ENCODE measurements at regions not wholly inside any gene's neighbourhood (a gene's known extent, or its start where the extent isn't known, plus 50 kb on each side); places are given as distances from the start of the nearest gene placed in this dataset.
"Not testable (repeated sequence)": the region's sequence is repeated elsewhere in the genome, so short reads cannot be mapped to it uniquely, and the experiment has no call there.

- no peak overlapping the region for H3K4me3 ChIP-seq
- no peaks in the 10 kb centered on the region for H3K9me3 ChIP-seq
- H3K4me1 ChIP-seq: no peaks in the 10 kb centered on the region
- H3K27me3 ChIP-seq: no peaks in the 10 kb centered on the region
- no peak overlapping the region for H3K27ac ChIP-seq
- TF ChIP-seq POLR2A (IDR thresholded peaks at IDR 0.05) (no peak), CTCF (IDR thresholded peaks at IDR 0.05) (no peak)
- intact Hi-C loops (cut with DNase I; ENCODE audit: low total_unique reads): no loop called here
- 58 to 63% methylated on average over 10 of the region's 10 CpGs for WGBS, 2 donors
- no peak for DNase-seq
- no peaks in the 10 kb centered on the region for H3K36me3 ChIP-seq (ENCODE audit: low read depth, missing control alignments)
Measured at GRCh38 chr3:82461049-82461889, 699.8 kb upstream of the GBE1 start.

DNA sequence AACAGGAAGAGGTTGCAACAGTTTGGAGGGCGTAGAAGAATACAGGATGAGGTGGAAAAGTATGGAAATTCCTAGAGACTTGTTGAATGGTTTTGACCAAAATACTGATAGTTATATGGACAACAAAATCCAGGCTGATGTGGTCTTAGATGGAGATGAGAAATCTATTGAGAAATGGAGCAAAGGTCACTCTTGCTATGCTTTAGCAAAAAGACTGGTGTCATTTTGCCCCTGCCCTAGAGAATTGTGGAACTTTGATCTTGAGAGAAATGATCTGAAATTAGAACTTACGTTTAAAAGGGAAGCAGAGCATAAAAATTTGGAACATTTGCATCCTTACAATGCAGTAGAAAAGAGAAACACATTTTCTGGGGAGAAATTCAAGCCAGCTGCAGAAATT is 686.9 kb upstream of the GBE1 start:
- no peaks in the 10 kb centered on the region for H3K27me3 ChIP-seq
- WGBS, 2 donors: 47 to 57% methylated on average over 2 of the region's 2 CpGs

DNA sequence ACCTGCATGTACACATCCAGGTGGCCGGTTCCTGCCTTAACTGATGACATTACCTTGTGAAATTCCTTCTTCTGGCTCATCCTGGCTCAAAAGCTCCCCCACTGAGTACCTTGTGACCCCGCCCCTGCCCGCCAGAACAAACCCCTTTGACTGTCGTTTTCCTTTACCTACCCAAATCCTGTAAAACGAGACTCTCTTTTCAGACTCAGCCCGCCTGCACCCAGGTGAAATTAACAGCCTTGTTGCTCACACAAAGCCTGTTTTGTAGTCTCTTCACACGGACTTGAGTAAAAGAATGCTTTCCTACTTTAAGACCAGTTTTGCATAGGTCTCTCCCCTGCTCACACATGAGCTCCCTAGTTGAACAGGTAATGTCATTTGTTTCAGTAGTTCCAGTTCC is 667.4 kb upstream of the GBE1 start:
- WGBS, 2 donors: 13 to 23% methylated on average over 7 of the region's 7 CpGs
- H3K27me3 ChIP-seq; H3K9me3 ChIP-seq; H3K4me3 ChIP-seq; H3K4me1 ChIP-seq; DNase-seq; H3K36me3 ChIP-seq (ENCODE audit: low read depth, missing control alignments); intact Hi-C loops (cut with DNase I; ENCODE audit: low total_unique reads); H3K27ac ChIP-seq: not testable (repeated sequence)

More for the DNA sequence above, 686.9 kb upstream of the GBE1 start:
- Histone ChIP-seq H3K4me3 (no peak overlapping the region), H3K9me3 (no peaks in the 10 kb centered on the region), H3K36me3 (ENCODE audit: low read depth, missing control alignments) (no peaks in the 10 kb centered on the region), H3K27ac (no peak overlapping the region), H3K4me1 (no peaks in the 10 kb centered on the region)
- TF ChIP-seq POLR2A (IDR thresholded peaks at IDR 0.05): no peak
- no peak for TF ChIP-seq CTCF (IDR thresholded peaks at IDR 0.05)
- intact Hi-C loops (cut with DNase I; ENCODE audit: low total_unique reads): no loop called here
- no peak for DNase-seq

DNA sequence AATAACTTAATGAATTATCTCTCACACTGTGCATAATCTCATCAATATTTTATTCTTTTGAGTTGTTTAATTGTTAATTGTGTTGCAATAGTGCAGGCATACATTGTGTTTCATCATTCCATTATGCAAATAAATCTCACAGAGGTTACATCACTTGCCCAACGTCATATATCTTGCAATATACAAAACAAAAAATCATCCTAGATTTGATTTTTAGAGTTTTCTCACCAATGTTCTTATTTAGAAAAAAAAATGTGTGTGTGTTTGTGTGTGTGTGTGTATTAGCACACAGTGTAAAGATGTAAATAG is 662.5 kb upstream of the GBE1 start:
- Histone ChIP-seq H3K27me3 (no peaks in the 10 kb centered on the region), H3K4me3 (no peak overlapping the region), H3K36me3 (ENCODE audit: low read depth, missing control alignments) (no peaks in the 10 kb centered on the region), H3K9me3 (no peaks in the 10 kb centered on the region), H3K27ac (no peak overlapping the region), H3K4me1 (no peaks in the 10 kb centered on the region)
- TF ChIP-seq POLR2A (IDR thresholded peaks at IDR 0.05) (no peak), CTCF (IDR thresholded peaks at IDR 0.05) (no peak)
- intact Hi-C loops (cut with DNase I; ENCODE audit: low total_unique reads): no loop called here
- no peak for DNase-seq
- 56 to 58% methylated on average over 1 of the region's 1 CpG for WGBS, 2 donors

GRCh38 chr3:82423268-82424030 is 662.0 kb upstream of the GBE1 start:
- WGBS, 2 donors: 32 to 44% methylated on average over 2 of the region's 2 CpGs
- Histone ChIP-seq H3K9me3 (no peaks in the 10 kb centered on the region), H3K4me3 (no peak overlapping the region), H3K4me1 (no peaks in the 10 kb centered on the region), H3K36me3 (ENCODE audit: low read depth, missing control alignments) (no peaks in the 10 kb centered on the region), H3K27me3 (no peaks in the 10 kb centered on the region), H3K27ac (no peak overlapping the region)
- DNase-seq: no peak
- intact Hi-C loops (cut with DNase I; ENCODE audit: low total_unique reads): no loop called here
- TF ChIP-seq POLR2A (IDR thresholded peaks at IDR 0.05) (no peak), CTCF (IDR thresholded peaks at IDR 0.05) (no peak)

Data from testis (tissue), 2 donors.